H1 (cell line): ENCODE measurements at regions not wholly inside any gene's neighbourhood (a gene's known extent, or its start where the extent isn't known, plus 50 kb on each side); places are given as distances from the start of the nearest gene placed in this dataset.

Source experiments
- CTCF ChIA-PET: fragments of 300-600 bp; sonication (Branson Sonifier 250); formaldehyde crosslinking; loops from one replicate; lab custom pipeline; 2021; ENCODE audit not compliant: partially characterized antibody; lab: Charles Lee
- POLR2A ChIA-PET: fragments of 300-600 bp; sonication (Branson Sonifier 250); formaldehyde crosslinking; loops from one replicate; lab custom pipeline; 2021; ENCODE audit warnings: inconsistent platforms; ENCODE audit not compliant: partially characterized antibody; lab: Charles Lee
- DNase-seq, 2 experiments: peaks; one replicate each; pipeline versions ENCODE4 v3.0.0 to v3.0.0-alpha.2; 2010 to 2022; ENCODE audit warnings: low spot score in 2 of 2, low read depth in 1 of 2, mixed read lengths in 1 of 2
- FAIRE-seq: peaks from 2 replicates; lab custom pipeline; 2011; peaks lifted over from hg19 to GRCh38; lab: Jason Lieb, UNC
- H2AFZ ChIP-seq: 2 replicates; pipeline ENCODE4 v1.8.1; 2012; ENCODE audit warnings: low read length, inconsistent platforms
- H2AK5ac ChIP-seq: 2 replicates; pipeline ENCODE4 v1.6.1; 2013; ENCODE audit warnings: low read depth, low read length
- H2BK120ac ChIP-seq: replicated peaks from 2 replicates; pipeline ENCODE3; 2013; ENCODE audit warnings: low read depth, low read length, inconsistent platforms
- H2BK12ac ChIP-seq: 2 replicates; pipeline ENCODE4 v1.6.1; 2013; ENCODE audit warnings: low read depth, low read length
- H2BK15ac ChIP-seq: 2 replicates; pipeline ENCODE4 v1.6.1; 2013; ENCODE audit warnings: low read length
- H2BK20ac ChIP-seq: 2 replicates; pipeline ENCODE4 v1.6.1; 2013; ENCODE audit warnings: low read length
- H2BK5ac ChIP-seq: 2 replicates; pipeline ENCODE4 v1.6.1; 2013; ENCODE audit warnings: low read depth, low read length
- H3K14ac ChIP-seq: 2 replicates; pipeline ENCODE4 v1.6.1; 2013; ENCODE audit warnings: inconsistent platforms; ENCODE audit not compliant: insufficient read length
- H3K18ac ChIP-seq: 2 replicates; pipeline ENCODE4 v1.6.1; 2013; ENCODE audit warnings: low read length; ENCODE audit errors: extremely low read depth
- H3K23ac ChIP-seq: 2 replicates; pipeline ENCODE4 v1.6.1; 2013; ENCODE audit warnings: inconsistent platforms; ENCODE audit not compliant: insufficient read length
- H3K23me2 ChIP-seq: 2 replicates; pipeline ENCODE4 v1.6.1; 2013; ENCODE audit warnings: low read depth, low read length
- H3K27ac ChIP-seq: 2 replicates; pipeline ENCODE4 v1.6.1; 2011; ENCODE audit warnings: low read depth, low read length, inconsistent platforms
- H3K27me3 ChIP-seq, 4 experiments: replicated peaks in 1 of 4; 1 replicate in 1 of 4; 2 replicates in 3 of 4; pipeline versions ENCODE4 v1.6.1 to v1.8.1; 2011 to 2013; ENCODE audit warnings: low read length in 3 of 4, mild to moderate bottlenecking in 3 of 4, inconsistent platforms in 2 of 4, mixed read lengths in 2 of 4, moderate library complexity in 1 of 4; ENCODE audit not compliant: control insufficient read depth in 3 of 4, insufficient read depth in 3 of 4; ENCODE audit errors: extremely low read depth in 1 of 4
- H3K36me3 ChIP-seq, 4 experiments: 2 replicates each; pipeline versions ENCODE4 v1.6.1 to v1.8.1; 2011 to 2013; ENCODE audit warnings: mild to moderate bottlenecking in 4 of 4, low read length in 3 of 4, moderate library complexity in 2 of 4, control low read depth in 1 of 4, inconsistent platforms in 1 of 4; ENCODE audit not compliant: insufficient read depth in 4 of 4, control insufficient read depth in 2 of 4
- H3K4ac ChIP-seq: replicated peaks from 2 replicates; pipeline ENCODE3; 2013; ENCODE audit warnings: low read length, low read depth, mixed read lengths, inconsistent platforms; ENCODE audit not compliant: insufficient read length
- H3K4me1 ChIP-seq, 4 experiments: replicated peaks in 1 of 4; 1 replicate in 1 of 4; 2 replicates in 3 of 4; pipeline versions ENCODE4 v1.6.1 to v1.8.1; 2011 to 2013; ENCODE audit warnings: low read length in 3 of 4, inconsistent platforms in 2 of 4, mixed read lengths in 1 of 4; ENCODE audit not compliant: insufficient read depth in 4 of 4, control insufficient read depth in 3 of 4
- H3K4me2 ChIP-seq, 2 experiments: 2 replicates each; pipeline versions ENCODE4 v1.6.1 to v1.8.1; 2011 to 2013; ENCODE audit warnings: low read depth in 2 of 2, low read length in 2 of 2, control low read depth in 1 of 2, inconsistent platforms in 1 of 2, mild to moderate bottlenecking in 1 of 2; ENCODE audit not compliant: insufficient read depth in 1 of 2
- H3K4me3 ChIP-seq, 4 experiments: fragments of 200-600, 300-600 bp in 1 of 4; sonication (generic), shearing (Covaris generic), sonication (Bioruptor Twin) in 1 of 4; 2 replicates each; pipeline versions ENCODE4 v1.5.1 to v1.8.1; 2011 to 2016; ENCODE audit warnings: low read length in 4 of 4, low read depth in 3 of 4, control low read depth in 2 of 4, inconsistent platforms in 2 of 4, mild to moderate bottlenecking in 2 of 4, mixed read lengths in 1 of 4, moderate library complexity in 1 of 4; ENCODE audit not compliant: insufficient read depth in 2 of 4; ENCODE audit errors: extremely low read depth in 1 of 4
- H3K56ac ChIP-seq: replicated peaks from 2 replicates; pipeline ENCODE3; 2013; ENCODE audit warnings: low read depth, mild to moderate bottlenecking, mixed read lengths, low read length, inconsistent platforms; ENCODE audit not compliant: insufficient read length
- H3K79me1 ChIP-seq: 2 replicates; pipeline ENCODE4 v1.6.1; 2013; ENCODE audit warnings: low read depth, low read length, control low read depth
- H3K79me2 ChIP-seq, 2 experiments: 2 replicates each; pipeline versions ENCODE4 v1.6.1 to v1.8.1; 2012 to 2013; ENCODE audit warnings: low read length in 2 of 2, mild to moderate bottlenecking in 2 of 2, inconsistent platforms in 1 of 2; ENCODE audit not compliant: insufficient read depth in 2 of 2, control insufficient read depth in 1 of 2
- H3K9ac ChIP-seq, 4 experiments: replicated peaks in 1 of 4; 1 replicate in 1 of 4; 2 replicates in 3 of 4; pipeline versions ENCODE4 v1.6.1 to v1.8.1; 2011 to 2013; ENCODE audit warnings: low read depth in 3 of 4, low read length in 3 of 4, control low read depth in 2 of 4, mild to moderate bottlenecking in 2 of 4, moderate library complexity in 2 of 4, inconsistent platforms in 1 of 4; ENCODE audit errors: extremely low read depth in 1 of 4
- H3K9me3 ChIP-seq, 2 experiments: 2 replicates each; pipeline versions ENCODE4 v1.6.1 to v1.8.1; 2012 to 2013; ENCODE audit warnings: mild to moderate bottlenecking in 2 of 2, moderate library complexity in 2 of 2, control low read depth in 1 of 2, inconsistent platforms in 1 of 2, low read depth in 1 of 2, low read length in 1 of 2, mixed read lengths in 1 of 2; ENCODE audit not compliant: insufficient read depth in 2 of 2
- H4K20me1 ChIP-seq, 2 experiments: replicated peaks in 1 of 2; 2 replicates each; pipeline versions ENCODE3 to v1.8.1; 2011 to 2013; ENCODE audit warnings: inconsistent platforms in 2 of 2, low read length in 2 of 2, mild to moderate bottlenecking in 1 of 2; ENCODE audit not compliant: insufficient read depth in 2 of 2, control insufficient read depth in 1 of 2
- H4K5ac ChIP-seq: 2 replicates; pipeline ENCODE4 v1.6.1; 2013; ENCODE audit warnings: low read length, low read depth, mixed read lengths, inconsistent platforms; ENCODE audit not compliant: insufficient read length
- H4K8ac ChIP-seq: 2 replicates; pipeline ENCODE4 v1.8.0; 2013; ENCODE audit warnings: mild to moderate bottlenecking, moderate library complexity, low read length, inconsistent platforms; ENCODE audit not compliant: insufficient read depth; ENCODE audit errors: extremely low read depth
- H4K91ac ChIP-seq: replicated peaks from 2 replicates; pipeline ENCODE3; 2013; ENCODE audit warnings: low read length, mixed read lengths, inconsistent platforms; ENCODE audit not compliant: insufficient read length
- SIRT6 ChIP-seq: IDR thresholded peaks from one replicate; pipeline ENCODE4 v1.7.1; 2012; ENCODE audit warnings: low read length, inconsistent platforms
- WGBS, 2 experiments: shearing (Covaris generic) in 1 of 2; methylation state at CpG; one replicate each; pipeline versions ENCODE4 v1.1.6 to v1.1.7; 2013 to 2015; ENCODE audit warnings: low lambda C conversion rate in 2 of 2, mixed read lengths in 2 of 2, inconsistent platforms in 1 of 2, low coverage in 1 of 2, missing lambda C conversion rate in 1 of 2; ENCODE audit not compliant: insufficient replicate concordance in 2 of 2, insufficient coverage in 1 of 2, insufficient read length in 1 of 2; ENCODE audit errors: extremely low coverage in 1 of 2, missing lambda C conversion rate in 1 of 2; 5-methylcytosine and 5-hydroxymethylcytosine counted together

DNA sequence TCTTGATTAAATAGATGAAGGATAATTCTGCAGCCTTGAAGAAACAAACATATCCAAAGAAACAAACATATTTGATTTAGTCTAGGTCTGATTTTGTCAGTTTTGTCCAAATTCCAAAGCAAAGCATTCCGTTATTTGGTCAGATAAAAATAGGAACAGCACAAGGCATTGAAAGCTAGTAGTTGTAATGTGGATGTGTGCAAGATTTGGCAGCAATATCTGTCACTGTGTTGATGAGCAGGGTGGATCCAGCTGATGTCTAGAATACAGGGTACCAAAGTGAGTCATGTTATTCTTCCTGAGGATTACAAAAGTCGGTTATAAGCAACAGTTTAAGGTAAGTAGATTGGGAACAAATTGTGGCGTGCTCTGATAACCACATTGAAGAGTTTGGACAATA lies 69.3 kb upstream of the PLPPR1 start:
- H2AFZ ChIP-seq: no peak overlapping the region
- no peak overlapping the region for H2BK20ac ChIP-seq
- H3K9ac ChIP-seq: no peak overlapping the region
- H3K4ac ChIP-seq: no peak overlapping the region
- FAIRE-seq (no peak), DNase-seq (no peak)
- no peaks in the 10 kb centered on the region for H3K36me3 ChIP-seq
- H2BK120ac ChIP-seq: no peak overlapping the region
- H3K18ac ChIP-seq: no peak overlapping the region
- no peak overlapping the region for H2BK5ac ChIP-seq
- no peak overlapping the region for H2BK12ac ChIP-seq
- no peak overlapping the region for H3K4me3 ChIP-seq
- H3K79me2 ChIP-seq: no peaks in the 10 kb centered on the region
- no peak overlapping the region for H4K91ac ChIP-seq
- 97% methylated on average over 3 of the region's 3 CpGs; no CpG with 5 or more reads in 1 of the 2 experiments for WGBS, 2 experiments
- ChIA-PET CTCF (interaction anchor here (1.7 kb wide), 1 partner anchor 21 kb away, joined by 5 read pairs; no protein-coding TSS in a partner anchor), POLR2A (no interaction called here)
- H2BK15ac ChIP-seq: no peak overlapping the region
- no peak overlapping the region for H3K56ac ChIP-seq
- H3K23ac ChIP-seq: no peak overlapping the region
- H3K14ac ChIP-seq: no peak overlapping the region
- H4K5ac ChIP-seq: no peak overlapping the region
- no peaks in the 10 kb centered on the region for H3K27me3 ChIP-seq
- peaks cover 4 to 7% of the 10 kb centered on the region in 2 experiments; a peak in 2 of 4 replicates for H3K9me3 ChIP-seq
- H4K20me1 ChIP-seq: no peaks in the 10 kb centered on the region
- no peak overlapping the region for H4K8ac ChIP-seq
- H3K23me2 ChIP-seq: no peaks in the 10 kb centered on the region
- no peak overlapping the region for H3K4me2 ChIP-seq
- no peaks in the 10 kb centered on the region; a peak in 1 of 7 replicates for H3K4me1 ChIP-seq
- no peak overlapping the region for H3K27ac ChIP-seq
- no peaks in the 10 kb centered on the region for H3K79me1 ChIP-seq
- no peak overlapping the region for H2AK5ac ChIP-seq
- no peak for TF ChIP-seq SIRT6
